HG03565 (cell line): ENCODE measurements at regions not wholly inside any gene's neighbourhood (a gene's known extent, or its start where the extent isn't known, plus 50 kb on each side); places are given as distances from the start of the nearest gene placed in this dataset.

Source experiments
- ATAC-seq: cut with Tn5 transposase; IDR thresholded peaks from one replicate; pipeline ENCODE4 v1.9.1; 2021; ENCODE audit warnings: mild to moderate bottlenecking, moderate library complexity; ENCODE audit not compliant: unreplicated experiment

DNA sequence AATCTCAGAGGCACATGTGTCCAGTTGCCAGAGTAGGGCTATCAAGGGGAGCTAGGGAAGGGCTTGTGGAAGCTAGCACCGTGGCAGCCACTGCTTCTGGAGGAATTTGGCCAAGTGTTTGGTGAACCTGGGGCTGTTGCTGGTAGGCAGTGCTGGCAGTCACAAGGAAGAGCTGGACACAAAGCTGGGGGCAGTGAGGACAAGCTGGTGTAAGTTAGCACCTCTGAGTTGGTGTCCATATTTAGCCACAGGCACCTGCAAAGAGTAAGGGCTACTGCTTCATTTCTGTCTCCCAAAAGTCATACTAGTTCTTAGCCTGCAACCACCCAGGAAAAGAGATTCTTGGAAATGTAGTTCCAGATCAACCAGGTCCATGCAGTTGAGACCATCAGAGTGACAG, 359.4 kb downstream of the CSNK1G3 start:
- ATAC-seq = no peak

DNA sequence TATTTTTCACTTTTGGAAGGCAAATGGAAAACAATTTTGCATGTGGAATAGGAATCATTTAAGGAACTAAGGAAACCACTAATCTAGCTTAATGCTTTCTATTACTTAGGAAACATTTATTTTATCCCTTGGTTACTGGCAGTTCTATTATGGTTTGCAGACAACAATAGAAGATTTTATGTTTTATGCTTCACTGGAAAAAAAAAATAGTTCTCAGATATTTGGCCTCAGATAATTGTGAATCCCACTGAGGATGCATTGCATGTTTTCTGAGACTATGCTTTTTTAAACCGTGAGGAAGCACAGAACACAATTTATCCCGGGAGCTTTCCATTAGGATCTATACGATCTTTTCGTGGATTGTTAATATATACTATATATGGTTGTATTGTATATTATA, 356.9 kb downstream of the CSNK1G3 start:
- ATAC-seq = no peak

DNA sequence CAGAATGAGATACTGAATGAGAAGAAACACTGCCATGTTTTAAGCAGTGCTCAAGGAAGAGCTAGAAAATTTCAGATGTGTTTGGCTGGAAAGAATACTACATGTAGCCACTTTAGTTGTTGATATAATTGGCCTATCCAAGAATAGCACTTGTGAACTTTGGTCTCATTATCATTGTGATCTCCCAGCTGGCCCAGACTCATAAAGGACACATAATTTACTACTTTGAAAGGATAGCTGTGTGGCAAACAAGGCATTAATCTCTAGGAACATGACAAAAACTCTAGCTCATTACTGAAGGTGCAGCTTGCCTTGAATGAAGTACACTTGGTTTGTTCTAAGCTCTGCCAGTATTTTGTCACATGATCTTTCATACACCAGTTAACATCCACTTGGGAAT, 356.3 kb downstream of the CSNK1G3 start:
- ATAC-seq = no peak

DNA sequence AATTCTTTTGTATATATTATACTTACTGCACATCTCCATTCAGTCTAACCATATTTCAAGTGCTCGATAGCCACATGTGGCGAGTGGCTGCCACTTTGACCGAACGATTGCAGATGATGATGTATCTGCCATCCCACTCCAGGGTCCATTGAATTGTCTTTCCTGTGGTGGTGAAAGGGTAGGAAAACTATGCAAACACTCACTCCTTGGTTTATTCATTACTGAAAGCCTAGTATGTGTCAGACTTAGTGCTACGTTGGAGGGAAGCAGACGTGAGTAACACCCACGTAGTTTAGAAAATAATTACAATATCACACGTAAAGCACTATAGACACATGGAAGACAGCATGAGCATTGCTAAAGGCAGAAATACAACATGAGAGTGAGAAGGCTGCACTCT, 353.7 kb downstream of the CSNK1G3 start:
- no peak for ATAC-seq

DNA sequence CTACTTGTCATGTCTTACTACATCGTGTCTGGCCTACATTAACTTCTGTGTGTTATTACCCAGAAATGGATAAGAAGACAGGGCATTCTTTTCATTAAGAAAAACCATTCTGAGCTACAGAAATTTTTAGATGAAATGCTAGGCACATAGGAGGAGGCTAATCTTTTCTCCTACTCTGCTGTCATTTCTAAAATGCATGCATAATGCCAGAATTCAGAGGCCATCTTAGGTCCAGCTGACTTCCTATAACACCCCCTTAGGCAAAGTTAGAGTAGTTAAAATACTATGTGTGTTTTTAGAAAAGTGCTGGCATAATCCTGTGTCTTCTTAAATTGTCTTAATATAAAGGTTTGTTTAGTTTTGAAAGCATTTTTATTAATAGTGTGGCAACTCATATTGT, 352.6 kb downstream of the CSNK1G3 start:
- ATAC-seq = no peak

DNA sequence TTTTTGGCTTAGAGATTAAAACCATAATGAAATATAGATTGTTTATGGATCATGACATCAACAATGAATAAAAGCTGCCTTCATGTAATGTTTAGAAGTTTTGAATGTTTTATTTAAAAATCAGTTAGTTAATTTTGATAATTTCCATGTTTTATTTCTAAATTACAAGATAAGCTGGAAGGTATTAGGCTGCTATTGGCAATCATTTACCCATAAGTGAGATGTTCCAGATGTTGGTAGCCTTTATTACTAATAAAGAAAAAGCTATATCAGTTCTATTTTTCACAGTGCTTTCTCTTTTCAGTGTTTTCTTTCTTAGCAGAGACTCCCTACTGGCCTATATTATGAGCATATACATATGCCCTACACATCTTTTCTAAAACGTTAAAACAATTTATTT, 347.0 kb downstream of the CSNK1G3 start:
- ATAC-seq = no peak

DNA sequence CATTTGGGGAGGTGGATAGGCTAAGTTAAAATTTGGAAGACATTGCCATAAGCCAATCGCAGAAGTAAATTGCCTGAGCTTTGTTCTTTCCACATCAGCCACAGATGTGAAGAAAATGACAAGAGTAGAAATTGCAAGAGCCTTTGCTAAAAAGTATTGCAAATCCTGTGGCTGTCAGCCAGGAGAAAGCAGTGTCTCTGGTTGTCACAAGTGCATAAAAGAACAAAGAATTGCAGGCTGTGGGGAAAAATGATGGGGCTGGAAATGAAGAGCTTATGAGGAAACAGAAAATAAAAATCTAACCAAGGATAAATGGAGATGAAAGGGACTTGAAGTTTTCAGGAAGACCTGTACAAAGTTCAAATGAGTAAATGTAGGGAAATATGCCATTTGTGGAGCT, 344.8 kb downstream of the CSNK1G3 start:
- no peak for ATAC-seq

DNA sequence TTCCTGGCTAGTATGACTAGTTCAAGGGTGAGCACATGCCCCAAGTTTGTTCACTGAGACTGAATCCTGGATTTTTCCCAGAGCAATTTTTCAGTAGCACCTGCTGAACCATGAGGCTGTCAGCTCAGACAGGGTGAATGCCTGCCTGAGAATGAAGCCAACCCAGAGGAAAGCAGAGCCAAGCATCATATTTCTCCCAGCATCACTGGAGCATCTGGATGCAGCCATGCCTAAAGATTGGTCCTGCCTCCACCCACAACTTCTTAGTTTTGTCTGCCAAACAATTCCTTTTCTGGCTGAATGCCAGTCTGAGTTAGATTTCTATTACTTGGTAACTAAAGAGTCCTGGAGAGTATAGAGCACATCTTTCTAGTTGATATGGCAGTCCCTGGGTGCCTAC, 343.6 kb downstream of the CSNK1G3 start:
- ATAC-seq = no peak

DNA sequence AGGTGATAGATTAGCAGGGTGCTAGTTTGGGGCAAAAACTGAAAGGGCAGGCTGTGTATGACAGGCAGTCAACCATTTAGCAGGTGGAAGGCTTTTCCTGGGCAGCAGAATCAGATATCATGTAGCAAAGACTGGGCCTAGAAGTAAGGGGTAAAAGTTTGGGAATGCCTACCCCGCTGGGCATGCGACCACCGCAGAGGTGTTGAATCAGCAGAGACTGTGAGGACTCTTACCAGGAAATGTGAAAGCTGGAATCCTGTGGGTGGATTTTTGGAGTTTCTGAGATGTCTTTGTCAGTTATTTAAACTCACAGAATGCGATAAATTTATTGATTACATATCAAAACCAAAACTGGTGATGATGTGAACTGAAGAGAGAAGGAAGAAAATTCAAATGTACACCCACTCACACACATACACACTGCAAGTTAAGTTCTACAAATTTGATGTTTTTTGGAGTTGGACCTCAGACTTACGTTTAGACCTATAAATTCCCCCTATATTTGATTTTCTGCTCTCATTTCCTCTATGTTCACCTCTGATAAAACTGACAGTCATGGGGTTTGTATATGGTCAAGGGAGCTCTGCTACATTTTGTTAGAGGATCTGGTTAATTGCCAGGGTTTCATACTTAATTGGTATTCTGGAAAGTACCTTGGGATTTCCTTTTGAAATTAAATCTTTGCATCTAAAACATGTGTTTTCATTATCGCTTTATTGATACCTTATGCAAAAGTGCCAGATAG, 333.6 kb downstream of the CSNK1G3 start:
- ATAC-seq = no peak

DNA sequence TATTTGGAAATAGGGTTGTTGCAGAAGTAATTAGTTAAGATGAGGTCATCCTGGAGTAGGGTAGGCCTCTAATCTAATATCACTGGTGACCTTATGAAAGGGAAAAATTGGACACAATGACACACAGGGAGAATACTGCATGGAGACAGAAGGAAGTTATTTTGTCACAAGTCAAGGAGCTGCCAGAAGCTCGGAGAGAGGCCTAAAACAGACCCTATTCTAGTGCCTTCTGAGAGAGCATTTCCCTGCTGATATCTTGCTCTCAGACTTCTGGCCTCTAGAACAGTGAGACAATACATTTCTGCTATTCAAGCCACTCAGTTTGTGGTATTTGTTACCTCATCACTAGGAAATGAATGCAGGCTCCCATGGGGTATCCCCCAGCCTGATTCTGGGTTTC, 332.9 kb downstream of the CSNK1G3 start:
- ATAC-seq = no peak

DNA sequence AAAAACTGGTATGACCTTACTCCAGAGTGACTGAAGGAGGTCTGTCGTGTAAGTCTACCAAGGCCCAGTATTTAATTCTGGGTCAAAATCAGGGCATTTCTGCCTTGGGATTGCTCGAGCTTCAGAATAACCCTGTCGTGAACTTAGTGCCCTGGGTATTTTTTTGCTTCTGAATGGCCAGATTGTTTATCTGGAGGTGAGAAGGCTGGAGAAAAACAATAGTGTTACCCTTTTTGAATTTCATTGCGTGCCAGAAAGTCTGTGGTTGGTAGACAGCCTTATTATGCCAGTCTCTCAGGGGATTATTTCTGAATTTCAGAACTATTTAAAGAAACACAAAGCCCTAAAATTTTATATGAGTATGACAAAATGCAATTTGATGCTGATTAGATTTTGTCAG, 323.4 kb downstream of the CSNK1G3 start:
- no peak for ATAC-seq

DNA sequence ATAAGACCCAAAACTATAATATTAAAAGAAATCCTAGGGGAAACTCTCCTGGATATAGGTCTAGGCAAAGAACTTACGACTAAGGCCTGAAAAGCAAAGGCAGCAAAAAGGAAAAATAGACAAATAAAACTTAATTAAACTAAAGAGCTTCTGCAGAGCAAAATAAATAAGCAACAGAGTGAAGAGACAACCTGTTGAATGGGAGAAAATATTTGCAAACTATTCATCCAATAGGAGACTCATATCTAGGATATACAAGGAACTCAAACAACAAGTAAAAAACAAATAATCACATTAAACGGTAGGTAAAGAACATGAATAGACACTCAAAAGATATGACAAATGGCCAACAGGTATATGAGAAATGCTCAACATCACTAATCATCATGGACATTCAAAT, 318.6 kb downstream of the CSNK1G3 start:
- ATAC-seq = no peak

DNA sequence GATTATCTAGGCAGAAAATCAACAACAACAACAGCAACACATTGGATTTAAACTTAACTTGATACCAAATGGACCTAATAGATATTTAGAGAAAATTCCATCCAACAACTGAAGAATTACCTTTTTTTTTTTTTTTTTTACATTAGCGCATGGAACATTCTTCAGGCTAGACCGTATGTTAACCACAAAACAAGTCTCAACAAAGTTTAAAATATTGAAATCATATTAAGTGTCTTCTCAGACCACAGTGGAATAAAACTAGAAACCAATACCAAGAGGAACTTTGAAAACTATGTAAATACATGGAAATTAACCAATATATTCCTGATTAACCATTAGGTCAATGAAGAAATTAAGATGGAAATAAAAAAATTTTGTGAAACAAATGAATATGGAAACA, 315.8 kb downstream of the CSNK1G3 start:
- ATAC-seq = no peak

DNA sequence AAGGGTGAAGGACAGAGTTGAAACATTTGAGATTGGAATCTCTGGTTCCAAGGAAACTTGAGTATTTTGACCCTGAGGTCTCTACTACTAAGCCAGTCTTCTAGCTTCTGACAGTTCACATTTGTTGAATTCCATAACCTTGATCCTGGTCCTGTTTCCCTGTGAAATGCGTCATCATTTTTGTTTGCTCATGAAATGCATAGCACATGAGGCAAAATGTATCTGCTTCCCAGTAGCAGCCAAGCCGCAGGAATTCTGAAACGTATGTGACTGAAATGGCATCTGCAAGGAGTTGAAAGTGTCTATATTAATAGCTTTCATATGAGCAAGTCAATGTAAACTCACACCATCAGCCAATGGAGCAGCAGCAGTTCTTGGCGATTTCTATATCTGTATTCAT, 307.9 kb downstream of the CSNK1G3 start:
- no peak for ATAC-seq

DNA sequence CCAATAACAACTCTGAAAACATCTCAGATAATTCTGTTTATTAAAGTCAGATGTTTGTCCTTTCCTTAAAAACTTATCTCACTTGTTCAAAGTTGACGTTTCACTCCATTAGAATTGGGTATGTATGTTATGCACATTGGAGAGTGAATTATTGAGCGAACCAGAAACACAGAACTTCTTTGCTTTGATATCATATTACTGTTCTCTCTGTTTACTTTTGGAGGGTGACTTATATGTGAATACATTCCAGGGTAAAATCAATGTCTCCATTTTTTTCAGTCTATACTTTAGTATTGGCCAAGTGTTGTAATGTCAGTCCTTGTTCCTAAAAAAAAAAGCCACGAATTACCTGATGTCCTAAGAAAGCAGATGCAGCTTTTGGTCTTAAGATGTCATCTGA, 307.4 kb downstream of the CSNK1G3 start:
- ATAC-seq = no peak

DNA sequence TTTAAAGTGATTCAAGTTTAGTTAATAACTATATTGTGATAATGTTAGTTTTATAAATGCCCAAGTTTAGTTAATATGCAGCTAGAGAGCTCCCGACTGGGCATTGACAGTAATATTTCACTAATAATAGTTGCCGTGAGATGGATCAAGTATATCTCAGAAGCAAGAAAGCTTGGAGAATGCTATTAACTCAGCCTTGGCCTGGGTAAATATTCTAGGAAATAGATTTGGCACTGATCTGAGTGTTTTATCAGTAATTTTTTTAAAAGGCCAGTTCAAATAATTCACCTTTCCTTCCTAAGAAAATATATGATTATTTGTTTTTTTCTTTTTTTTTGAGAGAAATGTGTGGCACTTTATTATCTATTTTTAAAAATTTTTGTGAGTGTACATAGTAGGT, 305.3 kb downstream of the CSNK1G3 start:
- ATAC-seq = no peak

DNA sequence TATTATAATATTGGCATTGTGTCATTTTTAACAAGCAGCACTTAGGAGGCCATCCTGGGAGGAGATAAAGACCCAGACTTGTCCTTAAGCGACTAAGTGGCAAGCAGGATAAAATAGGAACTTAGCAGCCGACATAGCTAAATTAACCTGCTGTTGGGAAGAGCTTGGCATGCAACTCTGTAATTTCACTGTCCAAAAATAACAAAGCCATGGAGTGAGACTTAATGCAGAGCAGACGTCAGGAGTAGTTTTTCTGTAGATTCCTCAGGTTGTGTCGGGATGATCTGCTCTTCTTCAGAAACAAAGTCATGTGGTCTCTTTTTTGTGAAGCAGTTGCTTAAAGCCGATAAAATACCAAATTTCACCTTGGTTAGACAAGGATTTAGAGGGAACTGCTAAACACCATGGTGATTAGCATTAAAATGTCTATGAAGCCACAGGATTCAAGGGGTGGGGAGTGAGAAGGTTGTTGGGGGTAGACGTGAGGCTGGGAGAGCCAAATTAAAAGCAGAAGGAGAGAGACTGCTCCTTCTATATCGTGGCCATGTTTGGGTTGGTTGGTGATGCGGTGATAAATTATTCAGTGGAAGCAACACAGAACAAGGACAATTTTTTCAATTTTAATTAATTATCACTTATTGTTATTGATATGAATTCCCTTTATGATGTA, 303.0 kb downstream of the CSNK1G3 start:
- ATAC-seq = no peak

DNA sequence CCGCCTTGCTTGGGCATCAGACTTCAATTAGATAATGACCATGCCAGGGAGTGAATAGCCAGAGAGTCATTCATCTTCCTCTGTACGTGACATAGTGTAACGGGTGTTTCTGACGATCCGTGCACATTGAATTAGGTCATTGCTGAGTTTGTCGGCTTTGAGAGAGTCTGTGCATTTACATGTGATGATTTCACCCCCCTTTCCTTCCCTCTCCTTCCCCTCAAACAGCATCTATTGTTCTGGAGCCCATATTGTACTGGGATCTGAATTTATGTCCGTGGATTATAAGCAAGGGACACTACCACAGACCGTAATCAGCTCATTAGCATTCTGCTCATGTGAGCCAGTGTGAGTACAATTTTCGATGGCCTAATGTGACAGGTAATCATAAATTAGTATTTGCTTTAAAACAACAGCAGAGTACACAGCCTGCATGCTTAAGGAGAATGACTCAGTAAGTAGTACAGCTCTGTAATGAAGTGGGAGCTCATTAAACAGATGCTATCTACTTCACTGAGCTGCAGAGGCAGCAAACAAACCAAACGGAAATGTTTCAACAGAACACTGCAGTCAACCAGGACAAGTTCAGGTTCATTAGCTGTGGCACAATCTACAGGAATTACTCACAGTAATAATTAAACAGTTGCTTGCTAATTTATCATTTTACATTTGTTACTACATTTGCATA, 302.1 kb downstream of the CSNK1G3 start:
- ATAC-seq = peak; percentile 45

DNA sequence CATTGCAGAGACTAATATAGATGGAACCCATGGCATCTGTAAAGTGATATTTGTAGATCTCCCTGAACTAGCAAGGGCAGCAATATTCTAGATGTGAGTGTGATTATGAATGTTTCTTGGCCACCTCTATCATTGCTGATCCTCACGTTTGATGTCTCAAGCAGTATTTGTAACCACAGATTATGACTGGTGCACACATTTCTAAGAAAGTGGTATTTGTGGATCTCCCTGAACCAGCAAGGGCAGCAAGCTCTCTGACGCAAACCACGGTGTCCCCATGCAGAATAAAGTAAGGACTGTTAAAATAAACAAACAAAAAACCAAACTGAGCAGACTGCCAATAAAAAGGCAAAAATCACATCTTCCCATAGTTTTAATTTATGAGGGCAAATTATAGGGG, 301.3 kb downstream of the CSNK1G3 start:
- no peak for ATAC-seq

DNA sequence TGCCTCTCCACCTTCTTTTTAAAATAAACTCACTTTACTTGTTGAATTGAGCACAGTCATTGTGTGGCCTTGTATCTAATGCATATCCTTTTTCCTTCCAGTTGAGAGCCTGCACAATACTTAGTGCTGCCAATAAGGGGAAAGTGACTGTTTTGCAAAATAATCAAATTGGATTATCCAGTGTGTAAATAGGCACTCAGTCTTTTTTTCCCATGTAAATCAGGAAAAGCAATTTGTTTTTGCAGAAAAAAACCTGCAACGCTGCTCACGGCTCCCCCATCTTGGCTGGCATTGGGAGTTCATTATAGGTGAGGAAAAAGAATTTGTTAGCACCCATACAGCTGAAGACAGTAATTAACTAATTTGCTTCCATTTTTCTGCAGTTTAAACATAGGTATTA, 299.9 kb downstream of the CSNK1G3 start:
- no peak for ATAC-seq

DNA sequence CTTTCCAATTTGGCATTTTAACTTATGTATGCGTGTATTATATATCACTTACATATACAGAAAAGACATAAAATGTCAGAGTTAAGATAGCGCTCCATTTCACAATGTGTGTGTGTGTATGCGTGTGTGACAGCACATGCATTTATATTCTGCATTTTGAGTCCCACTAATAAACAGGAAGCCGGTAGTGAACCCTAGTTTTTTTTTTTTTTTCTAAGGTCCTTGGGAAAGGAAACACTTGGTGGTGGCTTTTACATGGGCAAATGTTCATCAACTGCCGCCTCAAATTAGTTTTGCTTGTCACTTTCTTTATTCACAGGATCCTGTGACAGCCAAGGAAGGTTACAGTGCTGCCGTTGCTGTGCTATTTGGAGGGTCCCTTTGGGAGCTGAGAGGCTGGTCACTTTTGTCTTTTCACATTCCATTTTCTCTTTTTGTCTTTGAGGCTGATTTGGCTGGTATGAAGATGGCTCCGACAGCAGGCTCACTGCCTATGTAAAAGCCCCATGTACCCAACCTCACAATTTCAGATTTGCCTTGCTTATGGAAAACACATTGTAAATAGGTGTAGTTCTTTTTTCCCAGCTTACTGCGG, 298.9 kb downstream of the CSNK1G3 start:
- ATAC-seq = no peak

DNA sequence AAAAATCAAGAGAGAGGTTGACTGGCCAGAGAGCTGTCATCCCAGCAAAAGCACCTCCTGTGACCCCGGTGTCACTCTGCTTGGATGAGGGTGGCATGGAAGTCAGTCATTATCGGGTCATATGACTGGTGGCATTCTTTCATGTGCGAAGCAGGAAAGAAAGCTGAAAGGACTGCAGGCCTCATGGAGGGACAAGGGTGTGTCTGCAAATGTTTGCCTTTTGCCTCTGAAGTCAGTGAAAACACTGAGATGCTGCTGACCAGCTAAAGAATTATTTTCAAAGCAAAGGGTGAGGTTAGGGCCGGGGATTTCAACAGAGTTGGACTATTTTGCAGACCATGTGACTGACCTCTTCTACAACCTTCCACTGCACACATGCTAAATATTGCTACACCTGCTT, 298.3 kb downstream of the CSNK1G3 start:
- no peak for ATAC-seq
